PC-3 (cell line): ENCODE measurements at regions not wholly inside any gene's neighbourhood (a gene's known extent, or its start where the extent isn't known, plus 50 kb on each side); places are given as distances from the start of the nearest gene placed in this dataset.

Experiments used
- CTCF ChIP-seq: fragments of 300-600 bp; sonication (generic); conservative IDR thresholded peaks from 2 replicates; pipeline ENCODE4 v1.5.1; 2017; ENCODE audit warnings: antibody characterized with exemption, low read depth, mild to moderate bottlenecking, low read length
- EZH2 ChIP-seq: fragments of 300-600 bp; sonication (generic); IDR thresholded peaks from one replicate; pipeline ENCODE4 v1.6.1; 2017; ENCODE audit warnings: antibody characterized with exemption, mild to moderate bottlenecking, low read length; ENCODE audit not compliant: unreplicated experiment

DNA sequence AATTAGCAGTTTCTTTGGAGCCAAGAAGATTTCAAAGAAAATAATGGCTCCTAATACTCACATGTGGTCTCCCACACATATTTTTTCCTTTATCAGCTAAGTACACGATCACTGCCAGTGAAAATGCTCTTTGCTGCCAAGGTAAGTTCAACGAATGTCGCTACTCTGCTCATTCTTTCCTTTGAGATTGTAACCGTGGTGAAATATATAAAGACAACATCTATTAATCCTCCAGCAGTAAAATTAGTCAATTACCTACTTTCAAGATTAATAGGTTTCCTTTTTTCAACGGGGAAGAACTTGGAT, 672.2 kb downstream of the GATA3 start:
- TF ChIP-seq CTCF (no peak), EZH2 (no peak)
